ENCODE measurements at regions not wholly inside any gene's neighbourhood (a gene's known extent, or its start where the extent isn't known, plus 50 kb on each side); places are given as distances from the start of the nearest gene placed in this dataset.

- TF ChIP-seq POLR2A (IDR thresholded peaks at IDR 0.05) (no peak), CTCF (IDR thresholded peaks at IDR 0.05) (no peak), POLR2AphosphoS5 (IDR thresholded peaks at IDR 0.05) (no peak)
These were observed 371.8 kb upstream of the RPS23 start for GRCh38 chr5:82649943-82650342.
